ENCODE measurements at regions not wholly inside any gene's neighbourhood (a gene's known extent, or its start where the extent isn't known, plus 50 kb on each side); places are given as distances from the start of the nearest gene placed in this dataset.
"Not testable (repeated sequence)": the region's sequence is repeated elsewhere in the genome, so short reads cannot be mapped to it uniquely, and the experiment has no call there.

DNA sequence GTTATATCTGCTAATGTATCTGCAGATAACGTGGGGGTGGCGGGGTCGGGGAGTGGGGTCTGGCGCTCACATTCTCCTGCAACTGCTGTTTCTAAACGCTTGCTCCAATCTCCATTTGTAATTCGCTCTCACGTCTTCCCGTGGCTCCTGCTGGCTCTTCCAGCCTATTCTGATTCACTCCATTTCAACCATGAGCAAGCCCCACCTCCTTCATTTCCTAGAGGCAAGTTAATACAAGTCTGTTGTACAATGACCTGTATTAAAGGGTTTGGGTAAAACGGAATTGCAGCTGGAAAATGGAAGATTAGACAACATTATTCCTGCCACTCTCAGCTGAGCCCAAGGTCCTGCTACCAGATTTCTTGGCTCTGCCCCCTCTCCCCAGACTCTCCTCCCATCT, 132.3 kb downstream of the CSNK2A3 start:
- DNase-seq, result no peak

- no peak for DNase-seq
These were observed 134.4 kb downstream of the CSNK2A3 start for GRCh38 chr11:11218629-11218986.

DNA sequence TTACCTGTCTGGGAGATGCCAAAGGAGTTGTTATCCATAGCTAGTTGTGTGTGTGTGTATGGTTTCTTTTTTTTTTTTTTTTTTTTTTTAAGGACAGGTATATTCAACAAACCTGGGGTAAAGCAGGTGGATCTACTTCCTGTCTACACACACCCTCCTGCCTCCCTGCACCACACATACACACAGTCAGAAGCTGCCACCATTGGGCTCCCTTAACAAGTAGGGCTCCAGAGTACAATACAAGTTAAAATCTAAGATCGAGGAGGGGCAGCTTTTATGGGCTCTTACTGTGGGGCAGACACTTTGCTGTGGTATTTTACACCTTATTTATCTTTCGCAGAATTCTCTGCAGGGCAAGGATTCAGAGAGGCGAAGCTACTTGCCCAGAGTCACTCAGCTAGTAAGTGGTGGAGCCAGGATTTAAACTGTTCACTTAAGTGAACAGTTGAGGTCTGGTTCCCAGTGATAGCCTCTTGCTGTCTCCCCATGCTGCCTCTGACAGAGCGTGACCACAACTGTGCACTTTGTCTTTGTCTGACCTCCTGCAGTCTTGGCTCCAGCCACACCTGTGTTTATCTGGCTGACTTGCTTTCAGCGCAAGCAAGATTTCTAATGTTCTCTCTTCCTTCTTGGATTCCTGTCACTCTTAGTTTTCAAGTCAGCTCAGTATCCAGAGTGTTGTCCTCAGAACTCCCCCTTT, 135.0 kb downstream of the CSNK2A3 start:
- DNase-seq, result no peak

DNA sequence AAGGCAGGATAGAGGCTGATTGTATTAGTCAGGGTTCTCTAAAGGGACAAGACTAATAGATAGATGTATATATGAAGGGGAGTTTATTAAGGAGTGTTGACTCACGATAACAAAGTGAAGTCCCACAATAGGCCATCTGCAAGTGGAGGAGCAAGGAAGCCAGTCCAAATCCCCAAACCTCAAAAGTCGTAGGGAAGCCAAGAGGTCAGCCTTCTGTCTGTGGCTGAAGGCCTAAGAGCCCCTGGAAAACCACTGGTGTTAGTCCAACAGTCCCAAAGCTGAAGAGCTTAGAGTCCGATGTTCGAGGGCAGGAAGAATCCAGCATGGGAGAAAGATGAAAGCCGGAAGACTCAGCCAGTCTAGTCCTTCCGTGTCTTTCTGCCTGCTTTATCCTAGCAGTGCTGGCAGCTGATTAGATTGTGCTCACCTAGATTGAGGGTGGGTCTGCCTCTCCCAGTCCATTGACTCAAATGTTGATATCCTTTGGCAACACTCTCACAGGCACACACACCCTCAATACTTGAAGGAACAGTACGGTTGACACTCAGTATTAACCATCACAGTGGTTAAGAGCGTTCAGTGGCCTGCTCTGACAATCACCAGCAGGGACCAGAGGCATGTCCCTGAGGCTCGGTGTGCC, 135.6 kb downstream of the CSNK2A3 start:
- DNase-seq, result no peak

DNA sequence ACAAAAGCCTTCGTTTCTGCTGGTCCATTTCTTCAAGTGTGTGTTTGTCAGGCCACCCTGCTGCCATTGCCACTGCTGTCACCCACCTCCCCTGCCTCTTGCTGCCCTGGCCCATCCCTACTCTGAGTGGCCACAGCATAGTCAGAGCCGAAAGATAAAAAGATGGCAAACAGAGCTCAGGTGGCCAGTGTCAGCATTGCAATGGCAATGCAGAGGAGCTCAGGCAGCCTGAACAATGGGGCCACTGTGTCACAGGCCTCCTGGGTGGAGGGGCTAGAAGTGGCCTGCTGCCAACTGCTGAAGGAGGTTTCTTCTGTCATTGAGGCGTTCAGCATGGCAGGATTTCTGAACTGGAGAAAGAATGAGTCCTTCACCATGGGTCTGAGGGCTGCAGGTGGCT, 137.1 kb downstream of the CSNK2A3 start:
- DNase-seq, result no peak

DNA sequence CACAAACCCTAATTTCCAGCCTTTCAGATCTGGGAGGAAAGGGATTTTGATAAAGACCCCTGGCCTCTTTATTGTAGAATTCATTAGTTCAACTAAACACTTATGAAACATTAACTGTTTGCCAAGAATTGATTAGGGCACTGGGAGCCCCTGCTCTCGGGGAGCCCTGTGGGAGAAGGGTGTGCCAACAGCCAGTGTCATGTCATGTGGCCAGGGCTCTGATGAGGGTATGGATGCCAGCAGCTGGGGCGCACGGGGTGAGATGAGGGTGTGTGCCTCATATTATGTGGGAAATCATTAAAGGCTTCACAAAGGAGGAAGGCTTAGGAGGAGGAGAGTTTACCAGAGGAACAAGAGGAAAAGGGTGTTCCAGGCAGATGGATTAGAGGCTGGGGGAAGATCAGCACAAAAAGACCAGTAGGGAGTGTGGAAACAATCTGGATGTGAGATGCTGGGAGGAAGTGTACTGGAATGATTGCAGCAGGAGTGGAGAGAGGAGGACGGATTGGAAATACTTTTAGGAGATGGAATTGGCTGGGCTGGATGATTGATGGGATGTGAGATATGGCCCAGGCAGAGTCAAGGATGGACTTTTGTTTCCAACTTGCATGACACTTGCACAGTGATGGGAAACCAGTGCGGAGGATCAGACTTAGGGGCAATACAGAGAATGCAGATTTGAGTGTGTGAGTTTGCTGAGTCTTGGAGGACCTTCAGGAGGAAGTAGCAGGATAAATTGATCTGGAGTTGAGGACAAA, 137.8 kb downstream of the CSNK2A3 start:
- DNase-seq, result no peak

DNA sequence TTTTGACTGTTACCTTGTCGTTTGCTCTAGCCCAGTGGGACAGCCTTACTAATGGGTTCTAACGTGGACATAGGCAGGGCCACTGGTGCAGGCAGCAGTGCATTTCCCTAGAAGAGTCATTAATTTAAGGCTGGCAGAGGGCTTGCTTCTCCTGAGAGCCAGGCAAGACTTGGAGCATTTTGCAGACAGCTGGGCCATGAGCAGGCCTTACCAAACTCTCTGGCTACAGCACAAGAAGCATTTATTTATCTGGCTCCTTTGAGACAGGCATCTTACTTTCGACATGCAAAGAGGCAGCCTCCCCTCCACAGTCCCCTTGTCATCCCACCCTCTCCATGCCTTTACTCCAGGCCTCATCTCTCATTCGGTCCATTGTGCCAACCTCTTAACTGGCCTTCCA, 139.9 kb downstream of the CSNK2A3 start:
- DNase-seq, result no peak

DNA sequence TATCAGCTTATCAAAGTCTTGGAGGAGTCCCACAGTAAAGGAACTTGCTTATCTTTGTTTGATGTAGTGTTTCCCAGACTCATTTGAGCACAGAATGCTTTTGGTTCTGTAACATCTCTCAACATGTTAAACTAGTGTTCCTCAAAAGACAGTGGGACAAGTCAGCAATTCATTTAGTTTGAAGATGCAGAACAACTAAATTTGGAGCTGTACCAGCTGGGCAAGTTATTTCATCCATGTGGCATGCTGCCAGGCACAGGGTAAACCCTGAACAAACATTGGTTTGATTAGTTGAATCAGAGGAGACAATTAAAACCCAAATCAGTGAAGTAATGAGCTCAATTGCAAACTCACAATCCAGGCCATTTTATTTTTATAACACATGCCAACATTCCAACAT, 141.2 kb downstream of the CSNK2A3 start:
- no peak for DNase-seq

- DNase-seq, result no peak
These were observed 141.9 kb downstream of the CSNK2A3 start for GRCh38 chr11:11211186-11211585.

- no peak for DNase-seq
These were observed 142.6 kb downstream of the CSNK2A3 start for GRCh38 chr11:11210446-11210845.

- no peak for DNase-seq
These were observed 143.1 kb downstream of the CSNK2A3 start for GRCh38 chr11:11209967-11210366.

- DNase-seq, result no peak
These were observed 144.1 kb downstream of the CSNK2A3 start for GRCh38 chr11:11208994-11209393.

- DNase-seq, result no peak
These were observed 145.6 kb downstream of the CSNK2A3 start for GRCh38 chr11:11207428-11207827.

DNA sequence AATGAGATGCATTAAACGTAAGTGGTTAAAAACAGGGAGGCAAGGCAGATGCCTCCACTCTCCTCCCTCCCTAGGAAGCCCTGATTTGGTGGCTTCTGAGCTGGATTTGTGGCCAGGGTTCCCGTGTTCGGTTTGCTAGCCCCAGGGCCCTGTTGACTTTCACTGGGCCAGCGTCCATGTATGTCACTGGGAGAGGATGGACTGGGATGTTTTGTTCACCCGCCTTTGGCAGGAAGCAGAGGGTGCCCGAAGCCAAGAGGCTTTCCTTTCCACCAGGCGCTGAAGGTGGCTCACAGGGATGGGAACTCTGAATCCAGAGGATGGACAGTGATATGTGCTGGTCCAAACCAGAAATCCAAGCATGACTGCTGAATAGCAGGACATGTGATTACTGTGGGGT, 146.6 kb downstream of the CSNK2A3 start:
- no peak for DNase-seq

DNA sequence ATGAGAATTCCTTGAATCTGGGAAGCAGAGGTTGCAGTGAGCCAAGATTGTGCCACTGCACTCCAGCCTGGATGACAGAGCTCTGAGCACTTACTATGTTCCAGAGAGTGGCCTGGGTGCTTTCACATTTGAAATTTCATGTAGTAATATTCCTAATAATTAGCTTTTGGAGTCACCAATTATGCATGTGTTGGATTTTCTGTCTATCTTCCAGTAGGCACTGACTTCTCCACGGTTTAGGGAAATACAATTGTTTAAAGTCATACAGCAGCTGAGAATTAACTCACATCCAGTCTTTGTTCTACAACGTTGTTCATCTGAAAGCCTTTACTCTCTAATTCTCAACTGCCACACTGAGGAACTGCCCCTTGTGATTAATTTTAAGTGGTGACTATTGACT, 150.2 kb downstream of the CSNK2A3 start:
- DNase-seq, result no peak

DNA sequence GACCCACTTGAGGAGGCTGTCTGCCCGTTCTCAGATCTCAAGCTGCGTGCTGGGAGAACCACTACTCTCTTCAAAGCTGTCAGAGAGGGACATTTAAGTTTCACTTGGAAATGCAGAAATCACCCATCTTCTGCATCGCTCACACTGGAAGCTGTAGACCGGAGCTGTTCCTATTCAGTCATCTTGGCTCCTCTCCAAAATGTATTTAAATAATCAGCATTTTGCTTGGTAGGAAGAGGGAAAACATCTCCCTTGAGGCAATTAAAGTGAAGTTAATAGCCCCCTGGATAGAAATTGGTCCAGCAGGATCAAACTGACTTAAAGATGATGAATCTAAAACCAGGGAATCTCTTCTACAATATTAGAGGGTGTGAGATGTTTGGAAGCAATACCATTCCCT, 151.7 kb downstream of the CSNK2A3 start:
- DNase-seq, result not testable (repeated sequence)

- DNase-seq, result no peak
These were observed 160.5 kb downstream of the CSNK2A3 start for GRCh38 chr11:11192541-11192940.

- DNase-seq, result no peak
These were observed 163.5 kb downstream of the CSNK2A3 start for GRCh38 chr11:11189506-11189905.

DNA sequence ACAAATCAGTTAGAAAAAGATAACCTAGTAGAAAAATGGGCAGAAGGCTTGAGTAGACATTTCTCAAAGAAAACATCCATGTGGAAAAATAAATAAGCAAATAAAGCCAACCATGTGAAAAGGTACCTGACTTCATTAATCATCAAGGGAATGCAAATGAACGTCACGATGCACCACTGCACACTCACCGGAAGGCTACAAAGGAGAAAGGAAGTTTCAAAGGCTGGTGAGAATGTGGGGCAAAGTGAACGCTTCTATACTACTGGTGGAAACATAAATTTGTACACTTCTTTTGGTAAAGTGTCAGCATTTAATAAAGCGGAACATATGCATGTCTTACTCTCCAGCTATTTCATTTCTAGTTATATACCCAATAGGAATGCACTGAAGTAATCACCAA, 166.8 kb downstream of the CSNK2A3 start:
- DNase-seq, result no peak

DNA sequence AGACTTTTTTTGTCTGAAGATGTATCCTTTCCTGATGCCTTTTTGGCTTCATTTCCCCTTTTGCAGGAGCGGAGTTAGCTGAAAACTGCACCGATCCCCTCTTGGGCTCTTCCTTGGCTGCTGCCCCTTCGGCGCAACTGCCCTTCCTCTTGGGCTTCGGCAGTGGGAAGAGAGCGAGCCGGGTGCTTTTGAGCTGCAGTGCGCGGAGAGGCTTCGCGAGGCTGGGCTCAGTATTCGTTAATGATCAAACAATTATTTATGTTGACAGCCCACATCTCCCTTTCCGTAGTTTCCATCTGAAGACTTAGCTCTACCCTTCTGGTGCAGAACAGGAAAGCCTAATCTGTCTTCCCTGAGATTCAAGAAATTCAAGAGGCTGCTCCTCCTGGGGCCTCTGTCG, 170.8 kb downstream of the CSNK2A3 start:
- DNase-seq, result no peak

GRCh38 chr11:11178671-11179638, 174.1 kb downstream of the CSNK2A3 start:
- DNase-seq, result no peak

GRCh38 chr11:11177156-11177808, 175.8 kb downstream of the CSNK2A3 start:
- no peak for DNase-seq

Measured in CD4-positive, alpha-beta T cell treated with Interferon alpha-2 for 1 hour (primary cell).